ENCODE measurements at regions not wholly inside any gene's neighbourhood (a gene's known extent, or its start where the extent isn't known, plus 50 kb on each side); places are given as distances from the start of the nearest gene placed in this dataset.

- TF ChIP-seq REST (IDR thresholded peaks at IDR 0.05; ENCODE audit: insufficient read depth in 1 of 2, low read depth in 2 of 2, low read length in 1 of 2) (no peak), POLR2AphosphoS5 (IDR thresholded peaks at IDR 0.05; ENCODE audit: low read depth, low read length) (no peak), CTCF (IDR thresholded peaks at IDR 0.05) (no peak), TCF7L2 (IDR thresholded peaks at IDR 0.05; ENCODE audit: low read depth, low read length) (no peak)
Measured at GRCh38 chr16:35734728-35735402, 2275.5 kb downstream of the TP53TG3F start.

Data from Panc1 (cell line).